Erythroblast (primary cell): ENCODE measurements at regions not wholly inside any gene's neighbourhood (a gene's known extent, or its start where the extent isn't known, plus 50 kb on each side); places are given as distances from the start of the nearest gene placed in this dataset.

Experiments
- GATA1 ChIP-seq: IDR thresholded peaks from 2 replicates; pipeline ENCODE4 v1.6.1; 2011; ENCODE audit warnings: low read depth, mild to moderate bottlenecking, control low read depth, low read length, moderate library complexity
- POLR2A ChIP-seq: IDR thresholded peaks from 2 replicates; pipeline ENCODE4 v1.6.1; 2011; ENCODE audit warnings: mild to moderate bottlenecking, low read length

DNA sequence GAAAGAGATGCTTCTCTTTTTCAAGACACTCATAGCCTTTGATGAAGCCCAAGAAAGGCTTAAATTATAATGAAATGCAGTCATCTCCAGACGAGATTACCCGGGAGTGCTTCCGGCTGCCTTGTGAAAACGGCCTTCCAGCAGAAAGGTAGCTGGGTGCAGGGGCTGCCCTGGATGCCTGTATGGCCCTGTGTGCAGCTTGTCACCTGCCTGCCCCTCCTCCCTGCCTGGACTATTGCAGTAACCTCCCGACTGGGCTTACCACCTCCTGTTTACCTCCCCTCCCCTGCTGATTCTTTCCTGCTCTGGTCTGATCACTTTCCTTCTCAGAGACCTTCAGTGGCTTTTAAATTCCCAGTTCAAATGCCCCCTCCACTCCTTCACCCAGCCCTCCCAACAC, 126.4 kb upstream of the SYT13 start:
- TF ChIP-seq POLR2A (no peak), GATA1 (no peak)
